ENCODE measurements at regions not wholly inside any gene's neighbourhood (a gene's known extent, or its start where the extent isn't known, plus 50 kb on each side); places are given as distances from the start of the nearest gene placed in this dataset.
"Not testable (repeated sequence)": the region's sequence is repeated elsewhere in the genome, so short reads cannot be mapped to it uniquely, and the experiment has no call there.

- TF ChIP-seq, protein P1, sequence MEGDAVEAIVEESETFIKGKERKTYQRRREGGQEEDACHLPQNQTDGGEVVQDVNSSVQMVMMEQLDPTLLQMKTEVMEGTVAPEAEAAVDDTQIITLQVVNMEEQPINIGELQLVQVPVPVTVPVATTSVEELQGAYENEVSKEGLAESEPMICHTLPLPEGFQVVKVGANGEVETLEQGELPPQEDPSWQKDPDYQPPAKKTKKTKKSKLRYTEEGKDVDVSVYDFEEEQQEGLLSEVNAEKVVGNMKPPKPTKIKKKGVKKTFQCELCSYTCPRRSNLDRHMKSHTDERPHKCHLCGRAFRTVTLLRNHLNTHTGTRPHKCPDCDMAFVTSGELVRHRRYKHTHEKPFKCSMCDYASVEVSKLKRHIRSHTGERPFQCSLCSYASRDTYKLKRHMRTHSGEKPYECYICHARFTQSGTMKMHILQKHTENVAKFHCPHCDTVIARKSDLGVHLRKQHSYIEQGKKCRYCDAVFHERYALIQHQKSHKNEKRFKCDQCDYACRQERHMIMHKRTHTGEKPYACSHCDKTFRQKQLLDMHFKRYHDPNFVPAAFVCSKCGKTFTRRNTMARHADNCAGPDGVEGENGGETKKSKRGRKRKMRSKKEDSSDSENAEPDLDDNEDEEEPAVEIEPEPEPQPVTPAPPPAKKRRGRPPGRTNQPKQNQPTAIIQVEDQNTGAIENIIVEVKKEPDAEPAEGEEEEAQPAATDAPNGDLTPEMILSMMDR (IDR thresholded peaks at IDR 0.05): not testable (repeated sequence)
- not testable (repeated sequence) for TF ChIP-seq EP300 (IDR thresholded peaks at IDR 0.05)
These were observed 998.2 kb downstream of the PCDH9 start for GRCh38 chr13:66231958-66232357.

Data from esophagus muscularis mucosa (tissue), 3 donors.